Neuronal stem cell (in vitro differentiated cells): ENCODE measurements at regions not wholly inside any gene's neighbourhood (a gene's known extent, or its start where the extent isn't known, plus 50 kb on each side); places are given as distances from the start of the nearest gene placed in this dataset.

Experiments
- DNase-seq: peaks from one replicate; pipeline ENCODE4 v3.0.0-alpha.2; 2013; ENCODE audit warnings: low spot score
- H2AFZ ChIP-seq: one replicate; pipeline ENCODE4 v1.6.1; 2013; ENCODE audit warnings: mild to moderate bottlenecking, low read length, inconsistent platforms
- H2AK5ac ChIP-seq: 2 replicates; pipeline ENCODE4 v1.6.1; 2013; ENCODE audit warnings: low read depth, mild to moderate bottlenecking, inconsistent platforms, low read length, moderate library complexity, mixed read lengths
- H2BK120ac ChIP-seq: 2 replicates; pipeline ENCODE4 v1.6.1; 2013; ENCODE audit warnings: low read depth, mild to moderate bottlenecking, inconsistent platforms, low read length, moderate library complexity, mixed read lengths
- H2BK12ac ChIP-seq: one replicate; pipeline ENCODE4 v1.6.1; 2013; ENCODE audit warnings: low read length, inconsistent platforms
- H2BK15ac ChIP-seq: 2 replicates; pipeline ENCODE4 v1.6.1; 2013; ENCODE audit warnings: mild to moderate bottlenecking, low read length, inconsistent platforms, mixed read lengths
- H2BK5ac ChIP-seq: one replicate; pipeline ENCODE4 v1.6.1; 2013; ENCODE audit warnings: inconsistent platforms, mild to moderate bottlenecking, low read length, moderate library complexity
- H3K14ac ChIP-seq: one replicate; pipeline ENCODE4 v1.6.1; 2013; ENCODE audit warnings: low read length, inconsistent platforms
- H3K18ac ChIP-seq: 2 replicates; pipeline ENCODE4 v1.6.1; 2013; ENCODE audit warnings: low read length, inconsistent platforms
- H3K23ac ChIP-seq: 2 replicates; pipeline ENCODE4 v1.6.1; 2013; ENCODE audit warnings: low read depth, mild to moderate bottlenecking, mixed read lengths, low read length, inconsistent platforms; ENCODE audit not compliant: poor library complexity
- H3K27ac ChIP-seq: replicated peaks from 3 replicates; pipeline ENCODE4 v1.5.1; 2013; ENCODE audit warnings: low read length, inconsistent platforms
- H3K27me3 ChIP-seq, 3 experiments: 2 replicates each; pipeline ENCODE4 v1.6.1; 2013; ENCODE audit warnings: low read length in 3 of 3, mild to moderate bottlenecking in 2 of 3, inconsistent platforms in 1 of 3, low read depth in 1 of 3, mixed read lengths in 1 of 3, moderate library complexity in 1 of 3; ENCODE audit not compliant: control insufficient read depth in 3 of 3, insufficient read depth in 3 of 3
- H3K36me3 ChIP-seq, 2 donors: replicated peaks in 1 of 2; 2 replicates each; pipeline ENCODE4 v1.6.1; 2013; ENCODE audit warnings: low read length in 2 of 2; ENCODE audit not compliant: control insufficient read depth in 2 of 2, insufficient read depth in 2 of 2
- H3K4ac ChIP-seq: 2 replicates; pipeline ENCODE4 v1.6.1; 2013; ENCODE audit warnings: inconsistent platforms, mild to moderate bottlenecking, low read length, moderate library complexity
- H3K4me1 ChIP-seq, 2 donors: 1 replicate in 1 of 2; 2 replicates in 1 of 2; pipeline ENCODE4 v1.6.1; 2013; ENCODE audit warnings: low read length in 2 of 2, low read depth in 1 of 2; ENCODE audit not compliant: control insufficient read depth in 2 of 2, insufficient read depth in 1 of 2
- H3K4me2 ChIP-seq: one replicate; pipeline ENCODE4 v1.6.1; 2013; ENCODE audit warnings: mild to moderate bottlenecking, low read length, inconsistent platforms; ENCODE audit not compliant: insufficient read depth, poor library complexity, severe bottlenecking
- H3K4me3 ChIP-seq, 2 donors: 2 replicates each; pipeline ENCODE4 v1.5.1; 2013; ENCODE audit warnings: low read length in 2 of 2, mild to moderate bottlenecking in 2 of 2, inconsistent platforms in 1 of 2, moderate library complexity in 1 of 2
- H3K79me1 ChIP-seq: one replicate; pipeline ENCODE4 v1.6.1; 2013; ENCODE audit warnings: low read depth, mild to moderate bottlenecking, inconsistent platforms, low read length, moderate library complexity
- H3K9ac ChIP-seq: one replicate; pipeline ENCODE4 v1.6.1; 2013; ENCODE audit warnings: mild to moderate bottlenecking, low read depth, low read length, inconsistent platforms; ENCODE audit not compliant: poor library complexity
- H3K9me3 ChIP-seq, 2 donors: replicated peaks in 1 of 2; 2 replicates each; pipeline versions ENCODE3 to v1.6.1; 2013; ENCODE audit warnings: low read length in 2 of 2, mild to moderate bottlenecking in 2 of 2, inconsistent platforms in 1 of 2, low read depth in 1 of 2, mixed read lengths in 1 of 2, moderate library complexity in 1 of 2; ENCODE audit not compliant: control insufficient read depth in 2 of 2, insufficient read depth in 1 of 2
- H4K8ac ChIP-seq: one replicate; pipeline ENCODE4 v1.6.1; 2013; ENCODE audit warnings: low read depth, mild to moderate bottlenecking, inconsistent platforms, low read length, moderate library complexity
- H4K91ac ChIP-seq: one replicate; pipeline ENCODE4 v1.6.1; 2013; ENCODE audit warnings: low read length, low read depth, mild to moderate bottlenecking, inconsistent platforms; ENCODE audit not compliant: poor library complexity
- WGBS, 2 donors: extraction: QIAGEN DNeasy Blood & Tissue Kit; methylation state at CpG; one replicate each; pipeline ENCODE4 v1.1.7; 2013; ENCODE audit warnings: missing lambda C conversion rate in 2 of 2, mixed read lengths in 1 of 2; ENCODE audit not compliant: insufficient read length in 2 of 2, insufficient replicate concordance in 1 of 2; ENCODE audit errors: extremely low coverage in 2 of 2; 5-methylcytosine and 5-hydroxymethylcytosine counted together

GRCh38 chr5:98363157-98363556, 410.3 kb upstream of the RGMB start:
- no peaks in the 10 kb centered on the region for H3K79me1 ChIP-seq
- H3K27me3 ChIP-seq = no peaks in the 10 kb centered on the region
- no peaks in the 10 kb centered on the region for H3K36me3 ChIP-seq
- H2BK5ac ChIP-seq = no peak overlapping the region
- no peak for DNase-seq
- no peak overlapping the region for H2BK120ac ChIP-seq
- no peak overlapping the region for H2BK15ac ChIP-seq
- H3K14ac ChIP-seq = no peak overlapping the region
- no peak overlapping the region for H3K4me3 ChIP-seq
- H3K9ac ChIP-seq = no peak overlapping the region
- peaks cover 5 to 22% of the 10 kb centered on the region in 2 donors for H3K9me3 ChIP-seq
- no CpG with 5 or more reads among the region's 5 CpGs for WGBS, 2 donors
- H3K23ac ChIP-seq = no peak overlapping the region
- H3K4me1 ChIP-seq = no peaks in the 10 kb centered on the region
- H4K91ac ChIP-seq = no peak overlapping the region
- no peak overlapping the region for H3K27ac ChIP-seq
- no peak overlapping the region for H3K4me2 ChIP-seq
- H4K8ac ChIP-seq = no peak overlapping the region
- H3K4ac ChIP-seq = no peak overlapping the region
- H2AFZ ChIP-seq = no peak overlapping the region
- no peak overlapping the region for H2BK12ac ChIP-seq
- H2AK5ac ChIP-seq = no peak overlapping the region
- no peak overlapping the region for H3K18ac ChIP-seq

GRCh38 chr5:98364549-98364948, 408.9 kb upstream of the RGMB start:
- H4K91ac ChIP-seq = no peak overlapping the region
- DNase-seq = no peak
- no peak overlapping the region for H3K9ac ChIP-seq
- H3K14ac ChIP-seq = no peak overlapping the region
- H3K27me3 ChIP-seq = no peaks in the 10 kb centered on the region
- H3K36me3 ChIP-seq = no peaks in the 10 kb centered on the region
- H3K4me1 ChIP-seq = no peaks in the 10 kb centered on the region
- H2BK5ac ChIP-seq = no peak overlapping the region
- H3K23ac ChIP-seq = no peak overlapping the region
- no CpG with 5 or more reads among the region's 2 CpGs for WGBS, 2 donors
- H4K8ac ChIP-seq = no peak overlapping the region
- H3K4me2 ChIP-seq = no peak overlapping the region
- no peak overlapping the region for H2BK120ac ChIP-seq
- no peak overlapping the region for H3K4ac ChIP-seq
- H3K27ac ChIP-seq = no peak overlapping the region
- no peak overlapping the region for H2AK5ac ChIP-seq
- H3K18ac ChIP-seq = no peak overlapping the region
- no peak overlapping the region for H2AFZ ChIP-seq
- H3K4me3 ChIP-seq = no peak overlapping the region
- H2BK12ac ChIP-seq = no peak overlapping the region
- peaks cover 5 to 11% of the 10 kb centered on the region in 2 donors for H3K9me3 ChIP-seq
- no peaks in the 10 kb centered on the region for H3K79me1 ChIP-seq
- H2BK15ac ChIP-seq = no peak overlapping the region

GRCh38 chr5:98365126-98365525, 408.3 kb upstream of the RGMB start:
- Histone ChIP-seq H2BK5ac (no peak overlapping the region), H3K23ac (no peak overlapping the region), H4K91ac (no peak overlapping the region), H3K4me3 (no peak overlapping the region), H3K18ac (no peak overlapping the region), H3K27ac (no peak overlapping the region), H3K14ac (no peak overlapping the region), H3K4me1 (no peaks in the 10 kb centered on the region), H2BK12ac (no peak overlapping the region), H3K36me3 (no peaks in the 10 kb centered on the region), H3K79me1 (no peaks in the 10 kb centered on the region), H2AFZ (no peak overlapping the region), H3K9ac (no peak overlapping the region), H3K9me3 (peaks cover 5% of the 10 kb centered on the region in 2 donors), H3K4ac (no peak overlapping the region), H2BK120ac (no peak overlapping the region), H4K8ac (no peak overlapping the region), H3K27me3 (no peaks in the 10 kb centered on the region), H3K4me2 (no peak overlapping the region), H2BK15ac (no peak overlapping the region), H2AK5ac (no peak overlapping the region)
- WGBS, 2 donors = no CpG with 5 or more reads among the region's 2 CpGs
- DNase-seq = no peak

DNA sequence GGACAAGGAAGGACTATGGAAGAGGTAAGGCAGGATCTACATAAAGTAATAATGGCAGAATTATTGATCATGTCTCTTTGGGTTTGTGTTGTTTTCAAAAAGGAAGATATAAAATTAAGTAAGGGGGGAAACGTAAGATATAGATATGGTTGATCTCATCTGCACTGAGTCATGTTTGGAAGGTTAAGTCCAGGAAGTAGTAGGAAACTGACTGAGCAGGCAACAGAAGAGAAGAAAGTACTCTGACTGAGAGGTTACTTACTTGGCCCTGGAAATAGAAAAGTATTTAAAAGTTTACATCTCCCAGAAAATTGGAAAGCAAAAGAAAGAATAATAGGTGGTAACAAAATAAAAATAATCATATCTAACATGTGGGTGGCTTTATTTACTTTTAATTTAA, 405.3 kb upstream of the RGMB start:
- Histone ChIP-seq H3K4me2 (no peak overlapping the region), H2BK15ac (no peak overlapping the region), H2AFZ (no peak overlapping the region), H3K36me3 (no peaks in the 10 kb centered on the region), H2BK120ac (no peak overlapping the region), H3K23ac (no peak overlapping the region), H3K18ac (no peak overlapping the region), H3K14ac (no peak overlapping the region), H4K8ac (no peak overlapping the region), H3K4me1 (no peaks in the 10 kb centered on the region), H3K27me3 (no peaks in the 10 kb centered on the region), H3K79me1 (no peaks in the 10 kb centered on the region), H2BK12ac (no peak overlapping the region), H4K91ac (no peak overlapping the region), H3K9me3 (no peaks in the 10 kb centered on the region), H3K4me3 (no peak overlapping the region), H3K4ac (no peak overlapping the region), H2BK5ac (no peak overlapping the region), H3K27ac (no peak overlapping the region), H2AK5ac (no peak overlapping the region), H3K9ac (no peak overlapping the region)
- DNase-seq = no peak
- WGBS, 2 donors = 100% methylated on average over 1 of the region's 1 CpG; no CpG with 5 or more reads in 1 of the 2 donors
